ENCODE measurements at regions not wholly inside any gene's neighbourhood (a gene's known extent, or its start where the extent isn't known, plus 50 kb on each side); places are given as distances from the start of the nearest gene placed in this dataset.

GRCh38 chr3:76900596-76900995 is 139.3 kb upstream of the ROBO2 start:
- TF ChIP-seq CTCF (IDR thresholded peaks at IDR 0.05) (no peak), POLR2A (IDR thresholded peaks at IDR 0.05) (no peak)
